ENCODE measurements at regions not wholly inside any gene's neighbourhood (a gene's known extent, or its start where the extent isn't known, plus 50 kb on each side); places are given as distances from the start of the nearest gene placed in this dataset.
"Not testable (repeated sequence)": the region's sequence is repeated elsewhere in the genome, so short reads cannot be mapped to it uniquely, and the experiment has no call there.

- Mint-ChIP-seq H3K4me3 (no peak overlapping the region), H3K4me1 (no peaks in the 10 kb centered on the region), H3K27me3 (peaks cover 29% of the 10 kb centered on the region), H3K27ac (no peak overlapping the region), H3K36me3 (ENCODE audit: low read depth) (peaks cover 2% of the 10 kb centered on the region)
- H3K9me3 ChIP-seq (ENCODE audit: control insufficient read depth, low read length, poor library complexity, severe bottlenecking), result no peaks in the 10 kb centered on the region
- DNase-seq, result no peak
- ATAC-seq, result no peak
These were observed 75.1 kb downstream of the TEX35 start for GRCh38 chr1:178587975-178588374.

GRCh38 chr1:178589042-178589441 is 76.1 kb downstream of the TEX35 start:
- not testable (repeated sequence) for H3K9me3 ChIP-seq (ENCODE audit: control insufficient read depth, low read length, poor library complexity, severe bottlenecking); H3K27ac Mint-ChIP-seq; H3K4me3 Mint-ChIP-seq; DNase-seq; H3K4me1 Mint-ChIP-seq; ATAC-seq; H3K36me3 Mint-ChIP-seq (ENCODE audit: low read depth)
- peaks cover 23% of the 10 kb centered on the region for H3K27me3 Mint-ChIP-seq

GRCh38 chr1:178591811-178592210 is 78.9 kb downstream of the TEX35 start:
- H3K36me3 Mint-ChIP-seq (ENCODE audit: low read depth); DNase-seq; H3K27ac Mint-ChIP-seq; H3K4me1 Mint-ChIP-seq; H3K4me3 Mint-ChIP-seq; ATAC-seq; H3K9me3 ChIP-seq (ENCODE audit: control insufficient read depth, low read length, poor library complexity, severe bottlenecking): not testable (repeated sequence)
- H3K27me3 Mint-ChIP-seq, result peaks cover 27% of the 10 kb centered on the region

- ATAC-seq, result no peak
- H3K27me3 Mint-ChIP-seq, result peaks cover 31% of the 10 kb centered on the region
- no peaks in the 10 kb centered on the region for H3K4me1 Mint-ChIP-seq
- no peak for DNase-seq
- no peak overlapping the region for H3K27ac Mint-ChIP-seq
- no peaks in the 10 kb centered on the region for H3K9me3 ChIP-seq (ENCODE audit: control insufficient read depth, low read length, poor library complexity, severe bottlenecking)
- peaks cover 2% of the 10 kb centered on the region for H3K36me3 Mint-ChIP-seq (ENCODE audit: low read depth)
- no peak overlapping the region for H3K4me3 Mint-ChIP-seq
These were observed 80.6 kb downstream of the TEX35 start for GRCh38 chr1:178593515-178593914.

GRCh38 chr1:178594133-178594532 is 81.2 kb downstream of the TEX35 start:
- no peaks in the 10 kb centered on the region for H3K9me3 ChIP-seq (ENCODE audit: control insufficient read depth, low read length, poor library complexity, severe bottlenecking)
- Mint-ChIP-seq H3K27me3 (peaks cover 30% of the 10 kb centered on the region), H3K36me3 (ENCODE audit: low read depth) (peaks cover 2% of the 10 kb centered on the region), H3K4me1 (no peaks in the 10 kb centered on the region), H3K27ac (no peak overlapping the region), H3K4me3 (no peak overlapping the region)
- DNase-seq (no peak), ATAC-seq (no peak)

- peaks cover 2% of the 10 kb centered on the region for H3K36me3 Mint-ChIP-seq (ENCODE audit: low read depth)
- ATAC-seq (no peak), DNase-seq (no peak)
- H3K4me3 Mint-ChIP-seq, result no peak overlapping the region
- H3K4me1 Mint-ChIP-seq, result no peaks in the 10 kb centered on the region
- no peaks in the 10 kb centered on the region for H3K9me3 ChIP-seq (ENCODE audit: control insufficient read depth, low read length, poor library complexity, severe bottlenecking)
- H3K27me3 Mint-ChIP-seq, result peaks cover 32% of the 10 kb centered on the region
- no peak overlapping the region for H3K27ac Mint-ChIP-seq
These were observed 82.6 kb downstream of the TEX35 start for GRCh38 chr1:178595491-178595890.

GRCh38 chr1:178599087-178599486 is 86.2 kb downstream of the TEX35 start:
- H3K27me3 Mint-ChIP-seq, result peaks cover 32% of the 10 kb centered on the region
- DNase-seq (no peak), ATAC-seq (no peak)
- H3K36me3 Mint-ChIP-seq (ENCODE audit: low read depth), result no peaks in the 10 kb centered on the region
- H3K4me3 Mint-ChIP-seq, result no peak overlapping the region
- H3K4me1 Mint-ChIP-seq, result no peaks in the 10 kb centered on the region
- H3K27ac Mint-ChIP-seq, result no peak overlapping the region
- H3K9me3 ChIP-seq (ENCODE audit: control insufficient read depth, low read length, poor library complexity, severe bottlenecking), result no peaks in the 10 kb centered on the region

GRCh38 chr1:178599745-178600144 is 86.8 kb downstream of the TEX35 start:
- Mint-ChIP-seq H3K36me3 (ENCODE audit: low read depth) (no peaks in the 10 kb centered on the region), H3K4me3 (no peak overlapping the region), H3K27me3 (peaks cover 28% of the 10 kb centered on the region), H3K27ac (no peak overlapping the region), H3K4me1 (no peaks in the 10 kb centered on the region)
- no peaks in the 10 kb centered on the region for H3K9me3 ChIP-seq (ENCODE audit: control insufficient read depth, low read length, poor library complexity, severe bottlenecking)
- no peak for DNase-seq
- no peak for ATAC-seq

GRCh38 chr1:178603926-178604325 is 91.0 kb downstream of the TEX35 start:
- Mint-ChIP-seq H3K27me3 (peaks cover 30% of the 10 kb centered on the region), H3K4me3 (no peak overlapping the region), H3K36me3 (ENCODE audit: low read depth) (peaks cover 2% of the 10 kb centered on the region), H3K27ac (no peak overlapping the region), H3K4me1 (no peaks in the 10 kb centered on the region)
- ATAC-seq (no peak), DNase-seq (no peak)
- H3K9me3 ChIP-seq (ENCODE audit: control insufficient read depth, low read length, poor library complexity, severe bottlenecking), result no peaks in the 10 kb centered on the region

GRCh38 chr1:178606839-178607238 is 93.9 kb downstream of the TEX35 start:
- ATAC-seq, result no peak
- H3K27ac Mint-ChIP-seq, result no peak overlapping the region
- H3K4me1 Mint-ChIP-seq, result no peaks in the 10 kb centered on the region
- no peaks in the 10 kb centered on the region for H3K9me3 ChIP-seq (ENCODE audit: control insufficient read depth, low read length, poor library complexity, severe bottlenecking)
- H3K4me3 Mint-ChIP-seq, result no peak overlapping the region
- H3K36me3 Mint-ChIP-seq (ENCODE audit: low read depth), result peaks cover 2% of the 10 kb centered on the region
- DNase-seq, result no peak
- peaks cover 15% of the 10 kb centered on the region for H3K27me3 Mint-ChIP-seq

GRCh38 chr1:178607718-178608408 is 95.0 kb downstream of the TEX35 start:
- H3K9me3 ChIP-seq (ENCODE audit: control insufficient read depth, low read length, poor library complexity, severe bottlenecking), result no peaks in the 10 kb centered on the region
- Mint-ChIP-seq H3K36me3 (ENCODE audit: low read depth) (peaks cover 2% of the 10 kb centered on the region), H3K27ac (no peak overlapping the region), H3K27me3 (peaks cover 15% of the 10 kb centered on the region), H3K4me1 (no peaks in the 10 kb centered on the region), H3K4me3 (no peak overlapping the region)
- ATAC-seq, result no peak
- no peak for DNase-seq

- Mint-ChIP-seq H3K36me3 (ENCODE audit: low read depth) (peaks cover 2% of the 10 kb centered on the region), H3K27ac (no peak overlapping the region), H3K27me3 (peaks cover 12% of the 10 kb centered on the region), H3K4me1 (no peaks in the 10 kb centered on the region), H3K4me3 (no peak overlapping the region)
- no peak for DNase-seq
- ATAC-seq, result no peak
- H3K9me3 ChIP-seq (ENCODE audit: control insufficient read depth, low read length, poor library complexity, severe bottlenecking), result no peaks in the 10 kb centered on the region
These were observed 96.1 kb downstream of the TEX35 start for GRCh38 chr1:178609015-178609414.

- not testable (repeated sequence) for H3K36me3 Mint-ChIP-seq (ENCODE audit: low read depth); H3K27ac Mint-ChIP-seq; DNase-seq; ATAC-seq; H3K9me3 ChIP-seq (ENCODE audit: control insufficient read depth, low read length, poor library complexity, severe bottlenecking); H3K4me3 Mint-ChIP-seq; H3K4me1 Mint-ChIP-seq
- peaks cover 11% of the 10 kb centered on the region for H3K27me3 Mint-ChIP-seq
These were observed 97.9 kb downstream of the TEX35 start for GRCh38 chr1:178610690-178611410.

GRCh38 chr1:178612261-178612660 is 99.4 kb downstream of the TEX35 start:
- no peak overlapping the region for H3K27ac Mint-ChIP-seq

More at GRCh38 chr1:178612261-178612660, 99.4 kb downstream of the TEX35 start:
- no peak overlapping the region for H3K4me3 Mint-ChIP-seq
- no peaks in the 10 kb centered on the region for H3K4me1 Mint-ChIP-seq
- peaks cover 8% of the 10 kb centered on the region for H3K27me3 Mint-ChIP-seq
- DNase-seq (no peak), ATAC-seq (no peak)
- no peaks in the 10 kb centered on the region for H3K36me3 Mint-ChIP-seq (ENCODE audit: low read depth)
- H3K9me3 ChIP-seq (ENCODE audit: control insufficient read depth, low read length, poor library complexity, severe bottlenecking), result no peaks in the 10 kb centered on the region

Measured in T-helper 17 cell (primary cell).